GM18861 (cell line): ENCODE measurements at regions not wholly inside any gene's neighbourhood (a gene's known extent, or its start where the extent isn't known, plus 50 kb on each side); places are given as distances from the start of the nearest gene placed in this dataset.
"Not testable (repeated sequence)": the region's sequence is repeated elsewhere in the genome, so short reads cannot be mapped to it uniquely, and the experiment has no call there.

Experiments used
- ATAC-seq: cut with Tn5 transposase; IDR thresholded peaks from one replicate; pipeline ENCODE4 v1.9.1; 2021; ENCODE audit not compliant: unreplicated experiment

- no peak for ATAC-seq
Measured at GRCh38 chr3:81375921-81376320, 385.5 kb downstream of the GBE1 start.

GRCh38 chr3:81364411-81364810 lies 397.0 kb downstream of the GBE1 start:
- ATAC-seq, result no peak

- ATAC-seq, result no peak
Measured at GRCh38 chr3:81363816-81364215, 397.6 kb downstream of the GBE1 start.

- no peak for ATAC-seq
Measured at GRCh38 chr3:81354119-81354518, 407.3 kb downstream of the GBE1 start.

GRCh38 chr3:81352867-81353266 lies 408.6 kb downstream of the GBE1 start:
- no peak for ATAC-seq

GRCh38 chr3:81349816-81350340 lies 411.6 kb downstream of the GBE1 start:
- ATAC-seq, result no peak

DNA sequence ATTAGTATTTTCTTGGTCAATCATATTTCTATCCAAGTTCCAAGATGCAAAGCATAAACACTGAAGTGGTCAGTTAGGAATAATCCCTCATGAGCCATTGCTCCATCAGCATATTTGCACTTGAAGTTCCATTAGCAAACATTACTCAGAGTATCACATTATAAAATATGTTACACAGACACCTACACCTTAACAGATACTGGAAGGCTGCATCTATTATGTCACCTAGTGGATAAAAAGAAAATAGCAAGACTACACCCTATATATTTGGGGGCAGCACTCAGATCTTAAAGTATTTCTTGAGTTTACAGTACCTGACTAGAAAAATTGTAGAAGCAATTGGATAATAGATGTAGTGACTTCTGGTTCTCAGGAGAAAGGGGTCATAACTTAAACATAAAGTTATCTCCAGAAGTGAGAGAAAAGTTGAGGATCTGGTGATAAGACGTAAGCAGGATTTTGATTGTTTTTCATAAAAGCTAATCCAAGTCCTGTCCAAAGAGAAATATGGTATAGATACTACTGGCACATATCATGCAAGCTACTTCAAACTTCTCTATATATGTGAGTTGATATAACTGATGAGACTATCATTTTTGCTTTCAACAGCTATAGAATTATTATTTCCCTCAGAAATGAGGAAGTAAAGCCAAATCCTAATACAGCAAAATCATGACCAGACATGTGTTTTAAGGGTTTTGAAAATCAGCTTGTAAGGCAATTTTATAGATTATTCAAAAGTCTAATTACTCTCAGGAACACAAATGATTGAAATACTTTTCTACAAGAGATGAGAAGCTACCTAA lies 422.2 kb downstream of the GBE1 start:
- ATAC-seq, result peak; percentile 93

GRCh38 chr3:81336470-81336869 lies 425.0 kb downstream of the GBE1 start:
- no peak for ATAC-seq

DNA sequence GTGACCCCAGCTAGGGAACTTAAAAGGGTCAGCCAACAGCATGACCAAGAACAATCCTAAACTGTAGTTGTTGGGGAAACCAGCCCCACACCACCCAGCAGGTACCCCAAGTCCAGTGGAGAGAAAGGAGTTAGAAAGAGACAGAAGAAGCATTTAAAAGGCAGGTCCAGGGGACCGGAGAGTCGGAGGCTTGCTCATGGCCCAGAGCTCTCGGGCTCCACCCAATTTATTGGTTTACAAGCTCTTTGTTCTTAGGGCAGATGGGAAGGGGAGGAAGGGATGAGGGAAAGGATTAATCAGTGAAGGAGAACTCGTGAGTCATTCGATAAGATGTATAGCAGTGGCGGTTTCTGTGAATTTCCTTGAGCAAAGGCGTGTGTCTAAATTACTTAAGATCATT lies 431.6 kb downstream of the GBE1 start:
- not testable (repeated sequence) for ATAC-seq

DNA sequence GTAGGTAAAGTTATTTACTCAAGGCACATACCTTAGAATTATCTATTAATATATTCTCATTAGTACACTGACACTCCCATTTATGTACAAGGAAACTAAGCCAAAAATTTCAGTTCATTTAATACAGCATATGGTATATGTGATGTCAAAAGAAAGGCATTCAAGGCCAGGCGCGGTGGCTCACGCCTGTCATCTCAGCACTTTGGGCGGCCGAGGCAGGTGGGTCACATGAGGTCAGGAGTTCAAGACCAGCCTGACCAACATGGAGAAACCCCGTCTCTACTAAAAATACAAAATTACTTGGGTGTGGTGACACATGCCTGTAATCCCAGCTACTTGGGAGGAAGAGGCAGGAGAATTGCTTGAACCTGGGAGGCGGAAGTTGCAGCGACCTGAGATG lies 435.2 kb downstream of the GBE1 start:
- no peak for ATAC-seq

DNA sequence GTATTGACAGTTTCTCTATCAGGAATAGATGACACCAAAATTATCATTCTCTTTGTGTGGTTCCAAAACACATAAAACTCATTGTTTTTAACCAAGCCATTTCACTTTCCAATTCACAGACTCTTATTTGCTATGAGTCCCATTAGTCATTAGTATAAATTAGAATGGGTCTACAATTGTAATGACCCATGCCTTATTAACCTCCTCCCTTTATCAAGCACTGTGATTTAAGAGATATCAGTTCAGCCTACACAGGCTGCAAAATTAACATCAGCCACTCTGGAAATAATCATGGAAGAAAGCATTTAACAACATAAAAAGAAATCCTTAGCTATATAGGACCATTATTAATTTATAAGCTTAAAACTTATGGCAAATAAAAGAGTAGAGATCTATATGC lies 440.6 kb downstream of the GBE1 start:
- no peak for ATAC-seq

DNA sequence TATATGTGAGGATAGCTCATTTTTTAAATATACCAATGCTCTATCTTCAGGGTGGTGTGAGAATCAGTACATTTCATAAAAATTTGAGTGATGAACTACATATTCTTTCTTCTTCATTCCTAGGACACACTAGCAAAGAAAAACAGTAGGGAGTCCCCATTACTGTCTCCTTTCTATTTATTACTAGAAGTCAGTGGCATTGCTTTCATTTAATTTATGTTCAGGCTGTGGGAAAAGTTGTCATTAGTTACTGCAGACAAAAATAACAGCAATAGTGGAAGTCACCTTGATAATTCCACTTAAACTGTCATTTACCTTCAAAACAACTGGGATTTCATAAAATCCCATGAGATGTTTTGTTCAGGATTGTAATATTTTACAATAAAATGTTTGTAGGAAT lies 446.4 kb downstream of the GBE1 start:
- no peak for ATAC-seq

DNA sequence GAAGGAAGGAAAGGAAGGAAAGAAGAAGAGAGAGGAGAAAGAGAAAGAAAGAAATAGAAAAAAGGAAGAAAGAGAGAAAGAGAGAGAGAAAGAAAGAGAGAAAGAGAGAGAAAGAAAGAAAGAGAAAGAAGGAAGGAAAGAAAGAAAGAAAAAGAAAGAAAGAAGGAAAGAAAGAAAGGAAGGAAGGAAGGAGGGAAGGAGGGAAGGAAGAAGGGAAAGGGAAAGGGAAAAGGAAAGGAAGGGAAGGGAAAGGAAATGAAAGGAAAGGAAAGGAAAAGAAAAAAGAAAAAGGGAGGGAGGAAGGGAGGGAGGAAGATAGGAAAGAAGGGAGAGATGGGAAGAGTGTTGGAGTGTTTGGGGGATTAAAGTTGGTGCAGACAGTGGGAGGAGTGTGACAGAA lies 450.1 kb downstream of the GBE1 start:
- ATAC-seq, result no peak

DNA sequence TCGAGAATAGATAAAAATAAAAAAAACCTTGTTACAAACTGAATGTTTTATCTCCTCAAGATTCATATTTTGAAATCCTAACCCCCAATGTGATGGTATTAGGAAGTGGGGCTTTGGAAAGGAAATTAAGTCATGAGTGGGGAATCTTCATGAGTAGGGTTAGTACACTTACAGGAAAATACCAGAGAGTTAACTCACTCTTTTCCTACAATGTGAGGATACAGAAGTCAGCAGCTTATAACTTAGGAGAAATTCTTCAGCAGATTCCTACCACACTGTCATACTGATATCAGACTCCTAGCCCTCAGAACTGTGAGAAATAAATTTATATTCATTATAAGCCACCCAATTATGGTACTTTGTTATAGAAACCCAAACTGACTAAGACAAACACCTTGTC lies 453.1 kb downstream of the GBE1 start:
- ATAC-seq, result no peak

DNA sequence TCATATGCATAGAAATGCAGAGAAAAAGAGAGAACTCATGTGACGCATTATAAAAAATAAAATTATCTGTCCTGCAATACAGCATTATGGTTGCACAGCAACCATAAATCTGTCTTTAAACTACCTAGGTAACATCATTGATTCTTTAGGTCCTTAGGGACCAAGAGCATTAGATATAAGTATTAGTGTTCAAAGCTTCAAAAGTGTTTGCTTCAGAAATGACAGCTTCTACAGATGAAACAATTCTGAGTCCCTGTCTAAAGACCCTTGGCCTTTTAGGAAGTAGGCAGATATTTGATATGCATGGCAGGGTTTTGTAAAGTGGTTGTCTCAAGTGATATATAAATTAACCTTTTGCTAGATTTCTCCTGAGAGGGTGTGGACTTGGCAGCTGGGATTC lies 454.2 kb downstream of the GBE1 start:
- ATAC-seq, result no peak

- ATAC-seq, result no peak
Measured at GRCh38 chr3:81303321-81303720, 458.1 kb downstream of the GBE1 start.

DNA sequence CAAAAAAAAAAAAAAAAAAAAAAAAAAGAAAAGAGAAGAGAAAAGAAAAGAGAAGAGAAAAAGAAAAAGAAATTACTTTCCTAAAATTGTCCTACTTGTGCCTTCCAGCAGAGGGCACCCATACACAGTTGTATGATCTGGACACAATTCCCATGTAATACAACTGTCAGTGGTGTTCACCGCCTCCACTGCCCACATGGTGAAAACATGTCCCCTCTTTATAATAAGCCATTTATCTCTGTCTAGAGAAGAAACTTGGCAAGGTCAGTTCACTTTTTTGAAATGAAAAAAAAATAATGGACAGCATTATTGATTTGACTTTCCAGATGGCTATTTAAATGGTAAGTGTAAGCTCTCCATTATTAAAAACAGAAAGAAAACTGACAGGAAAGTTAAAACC lies 459.4 kb downstream of the GBE1 start:
- peak; percentile 64 for ATAC-seq

- no peak for ATAC-seq
Measured at GRCh38 chr3:81301230-81301629, 460.2 kb downstream of the GBE1 start.

- ATAC-seq, result no peak
Measured at GRCh38 chr3:81300324-81300927, 461.0 kb downstream of the GBE1 start.

DNA sequence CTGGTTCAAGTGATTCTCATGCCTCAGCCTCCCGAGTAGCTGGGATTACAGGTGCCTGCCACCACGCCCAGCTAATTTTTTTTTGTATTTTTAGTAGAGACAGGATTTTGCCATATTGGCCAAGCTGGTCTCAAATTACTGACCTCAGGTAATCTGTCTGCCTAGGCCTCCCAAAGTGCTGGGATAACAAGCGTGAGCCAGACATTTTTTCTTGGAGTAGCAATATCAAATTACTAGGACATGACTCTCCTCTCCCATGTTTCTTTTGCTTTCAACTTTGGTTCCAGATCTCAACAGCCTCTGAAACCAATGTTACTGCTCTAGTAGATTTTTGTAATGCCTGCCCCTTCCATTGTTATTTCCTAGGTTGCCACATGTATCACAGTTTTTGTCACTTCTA lies 462.0 kb downstream of the GBE1 start:
- no peak for ATAC-seq

DNA sequence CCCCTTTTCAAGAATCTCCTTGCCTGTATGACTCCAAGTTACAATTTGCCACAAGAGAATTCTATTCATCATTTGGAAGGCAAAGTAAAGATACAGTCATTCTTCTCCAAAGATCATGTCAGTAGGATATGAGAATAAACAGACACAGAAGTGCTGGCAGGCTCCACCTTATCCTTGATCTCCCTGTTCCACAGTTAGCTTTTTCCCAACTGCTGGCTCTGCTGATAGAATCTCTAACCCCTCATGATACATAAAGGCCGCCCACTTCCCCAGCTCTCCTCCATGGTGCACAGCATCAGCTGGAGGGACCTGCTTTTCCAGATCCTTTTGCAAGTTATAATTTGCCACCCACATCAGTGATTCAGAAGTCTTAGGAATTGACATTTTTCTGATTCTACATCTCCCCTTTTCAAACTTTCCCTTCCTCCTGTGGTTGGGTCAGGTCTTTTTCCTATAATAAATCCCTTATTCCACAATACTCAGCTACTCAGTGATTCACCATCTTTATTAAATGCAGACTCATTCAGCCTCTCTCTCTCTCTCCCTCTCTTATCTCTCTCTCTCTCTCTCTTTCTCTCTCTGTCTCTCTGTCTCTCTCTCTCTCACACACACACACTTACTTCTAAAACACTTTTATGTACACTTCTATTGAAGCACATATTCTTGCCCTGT lies 465.4 kb downstream of the GBE1 start:
- ATAC-seq, result no peak

GRCh38 chr3:81293156-81293555 lies 468.3 kb downstream of the GBE1 start:
- ATAC-seq, result no peak
